ENCODE measurements at regions not wholly inside any gene's neighbourhood (a gene's known extent, or its start where the extent isn't known, plus 50 kb on each side); places are given as distances from the start of the nearest gene placed in this dataset.

- TF ChIP-seq, protein P1, sequence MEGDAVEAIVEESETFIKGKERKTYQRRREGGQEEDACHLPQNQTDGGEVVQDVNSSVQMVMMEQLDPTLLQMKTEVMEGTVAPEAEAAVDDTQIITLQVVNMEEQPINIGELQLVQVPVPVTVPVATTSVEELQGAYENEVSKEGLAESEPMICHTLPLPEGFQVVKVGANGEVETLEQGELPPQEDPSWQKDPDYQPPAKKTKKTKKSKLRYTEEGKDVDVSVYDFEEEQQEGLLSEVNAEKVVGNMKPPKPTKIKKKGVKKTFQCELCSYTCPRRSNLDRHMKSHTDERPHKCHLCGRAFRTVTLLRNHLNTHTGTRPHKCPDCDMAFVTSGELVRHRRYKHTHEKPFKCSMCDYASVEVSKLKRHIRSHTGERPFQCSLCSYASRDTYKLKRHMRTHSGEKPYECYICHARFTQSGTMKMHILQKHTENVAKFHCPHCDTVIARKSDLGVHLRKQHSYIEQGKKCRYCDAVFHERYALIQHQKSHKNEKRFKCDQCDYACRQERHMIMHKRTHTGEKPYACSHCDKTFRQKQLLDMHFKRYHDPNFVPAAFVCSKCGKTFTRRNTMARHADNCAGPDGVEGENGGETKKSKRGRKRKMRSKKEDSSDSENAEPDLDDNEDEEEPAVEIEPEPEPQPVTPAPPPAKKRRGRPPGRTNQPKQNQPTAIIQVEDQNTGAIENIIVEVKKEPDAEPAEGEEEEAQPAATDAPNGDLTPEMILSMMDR (IDR thresholded peaks at IDR 0.05), result no peak
- TF ChIP-seq ZFX (IDR thresholded peaks at IDR 0.05; ENCODE audit: borderline replicate concordance), result no peak
Measured at GRCh38 chr4:125938541-125938940, 623.8 kb downstream of the FAT4 start.

Measured in 22Rv1 (cell line).